Trophoblast cell (in vitro differentiated cells and primary cell): ENCODE measurements at regions not wholly inside any gene's neighbourhood (a gene's known extent, or its start where the extent isn't known, plus 50 kb on each side); places are given as distances from the start of the nearest gene placed in this dataset.
"Not testable (repeated sequence)": the region's sequence is repeated elsewhere in the genome, so short reads cannot be mapped to it uniquely, and the experiment has no call there.

Experiments used
- DNase-seq, 2 donors: peaks; one replicate each; pipeline ENCODE4 v3.0.0-alpha.2; 2016
- H2AFZ ChIP-seq: 2 replicates; pipeline ENCODE4 v1.6.1; 2013; ENCODE audit warnings: low read length, moderate library complexity, mild to moderate bottlenecking; ENCODE audit not compliant: insufficient read depth, poor library complexity
- H2AK5ac ChIP-seq: 2 replicates; pipeline ENCODE4 v1.6.1; 2013; ENCODE audit warnings: mild to moderate bottlenecking, low read length
- H2BK120ac ChIP-seq: 2 replicates; pipeline ENCODE4 v1.6.1; 2013; ENCODE audit warnings: low read length, mild to moderate bottlenecking, moderate library complexity; ENCODE audit not compliant: insufficient read depth, poor library complexity
- H2BK12ac ChIP-seq: 2 replicates; pipeline ENCODE4 v1.6.1; 2013; ENCODE audit warnings: mild to moderate bottlenecking, low read length, moderate library complexity
- H2BK5ac ChIP-seq: 2 replicates; pipeline ENCODE4 v1.6.1; 2013; ENCODE audit warnings: low read length, low read depth, moderate library complexity, mild to moderate bottlenecking; ENCODE audit not compliant: poor library complexity
- H3K14ac ChIP-seq: 2 replicates; pipeline ENCODE4 v1.6.1; 2013; ENCODE audit warnings: mild to moderate bottlenecking, low read length
- H3K18ac ChIP-seq: 2 replicates; pipeline ENCODE4 v1.6.1; 2013; ENCODE audit warnings: mild to moderate bottlenecking, low read length
- H3K23ac ChIP-seq: 2 replicates; pipeline ENCODE4 v1.6.1; 2013; ENCODE audit warnings: low read length
- H3K27ac ChIP-seq: 2 replicates; pipeline ENCODE4 v1.5.1; 2013; ENCODE audit warnings: low read depth, mild to moderate bottlenecking, inconsistent platforms, low read length, moderate library complexity
- H3K27me3 ChIP-seq: 2 replicates; pipeline ENCODE4 v1.6.1; 2013; ENCODE audit warnings: inconsistent platforms, mild to moderate bottlenecking, low read length, moderate library complexity; ENCODE audit not compliant: insufficient read depth
- H3K36me3 ChIP-seq, 2 experiments: 1 replicate in 1 of 2; 2 replicates in 1 of 2; pipeline ENCODE4 v1.6.1; 2013; ENCODE audit warnings: low read length in 2 of 2, mild to moderate bottlenecking in 2 of 2, moderate library complexity in 1 of 2; ENCODE audit not compliant: insufficient read depth in 2 of 2, control insufficient read depth in 1 of 2
- H3K4ac ChIP-seq: 2 replicates; pipeline ENCODE4 v1.6.1; 2013; ENCODE audit warnings: low read depth, mild to moderate bottlenecking, low read length, moderate library complexity
- H3K4me1 ChIP-seq, 2 experiments: 1 replicate in 1 of 2; 2 replicates in 1 of 2; pipeline ENCODE4 v1.6.1; 2013; ENCODE audit warnings: low read length in 2 of 2, mild to moderate bottlenecking in 2 of 2, moderate library complexity in 1 of 2; ENCODE audit not compliant: insufficient read depth in 2 of 2, control insufficient read depth in 1 of 2
- H3K4me2 ChIP-seq: 2 replicates; pipeline ENCODE4 v1.6.1; 2013; ENCODE audit warnings: inconsistent platforms, mild to moderate bottlenecking, low read length, moderate library complexity
- H3K4me3 ChIP-seq: 2 replicates; pipeline ENCODE4 v1.5.1; 2013; ENCODE audit warnings: mild to moderate bottlenecking, low read depth, low read length, inconsistent platforms
- H3K79me1 ChIP-seq: one replicate; pipeline ENCODE4 v1.6.1; 2013; ENCODE audit warnings: low read length
- H3K79me2 ChIP-seq: 2 replicates; pipeline ENCODE4 v1.6.1; 2013; ENCODE audit warnings: low read length, mild to moderate bottlenecking; ENCODE audit not compliant: control insufficient read depth, insufficient read depth, poor library complexity
- H3K9ac ChIP-seq: 2 replicates; pipeline ENCODE4 v1.6.1; 2013; ENCODE audit warnings: mild to moderate bottlenecking, low read length
- H3K9me3 ChIP-seq: 2 replicates; pipeline ENCODE4 v1.6.1; 2013; ENCODE audit warnings: low read depth, mild to moderate bottlenecking, control low read depth, inconsistent platforms, low read length; ENCODE audit not compliant: insufficient read depth
- H4K12ac ChIP-seq: 2 replicates; pipeline ENCODE4 v1.6.1; 2013; ENCODE audit warnings: low read depth, mild to moderate bottlenecking, low read length, moderate library complexity
- H4K8ac ChIP-seq: 2 replicates; pipeline ENCODE4 v1.6.1; 2013; ENCODE audit warnings: low read depth, mild to moderate bottlenecking, low read length, moderate library complexity
- H4K91ac ChIP-seq: one replicate; pipeline ENCODE4 v1.6.1; 2013; ENCODE audit warnings: low read depth, mild to moderate bottlenecking, low read length, moderate library complexity
- WGBS: extraction: QIAGEN DNeasy Blood & Tissue Kit; methylation state at CpG from one replicate; pipeline ENCODE4 v1.1.7; 2013; ENCODE audit warnings: missing lambda C conversion rate; ENCODE audit not compliant: insufficient read length, insufficient coverage; ENCODE audit errors: extremely low coverage; 5-methylcytosine and 5-hydroxymethylcytosine counted together

DNA sequence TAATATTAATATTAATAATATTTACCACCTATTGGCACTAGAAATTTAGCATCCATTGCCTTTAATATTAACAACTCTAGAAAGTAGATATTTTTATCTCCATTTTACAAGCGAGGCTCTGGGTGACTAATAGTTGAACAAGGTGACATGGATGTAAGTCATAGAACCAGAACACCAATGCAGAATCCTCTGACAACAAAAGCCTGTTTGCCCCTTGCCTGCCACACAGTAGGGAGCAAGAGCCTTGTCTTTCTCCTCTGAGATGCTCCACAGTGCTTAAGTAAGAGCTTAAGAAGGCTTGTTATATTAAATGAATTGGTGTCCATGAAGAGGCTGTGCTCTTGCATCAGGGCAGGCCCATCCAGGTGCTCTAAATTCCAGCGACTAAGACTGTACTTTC, 51.2 kb upstream of the LBX1 start:
- peaks cover 31% of the 10 kb centered on the region for H3K27me3 ChIP-seq
- no peak overlapping the region for H4K12ac ChIP-seq
- H2AK5ac ChIP-seq, result no peak overlapping the region
- no peak overlapping the region for H3K23ac ChIP-seq
- no CpG with 5 or more reads among the region's 2 CpGs for WGBS
- no peak overlapping the region for H4K8ac ChIP-seq
- no peak overlapping the region for H3K14ac ChIP-seq
- H3K4me1 ChIP-seq, result peaks cover 0 to 5% of the 10 kb centered on the region in 2 experiments
- H3K79me1 ChIP-seq, result no peaks in the 10 kb centered on the region
- H2BK12ac ChIP-seq, result no peak overlapping the region
- H2BK120ac ChIP-seq, result no peak overlapping the region
- H4K91ac ChIP-seq, result no peak overlapping the region
- DNase-seq, result no peak
- H3K4ac ChIP-seq, result no peak overlapping the region
- H3K4me2 ChIP-seq, result no peak overlapping the region
- no peak overlapping the region for H2AFZ ChIP-seq
- no peak overlapping the region for H3K18ac ChIP-seq
- no peak overlapping the region for H3K27ac ChIP-seq
- no peak overlapping the region for H2BK5ac ChIP-seq
- H3K4me3 ChIP-seq, result no peak overlapping the region
- no peaks in the 10 kb centered on the region for H3K79me2 ChIP-seq
- no peaks in the 10 kb centered on the region for H3K36me3 ChIP-seq
- no peak overlapping the region for H3K9ac ChIP-seq
- H3K9me3 ChIP-seq, result peaks cover 4% of the 10 kb centered on the region

DNA sequence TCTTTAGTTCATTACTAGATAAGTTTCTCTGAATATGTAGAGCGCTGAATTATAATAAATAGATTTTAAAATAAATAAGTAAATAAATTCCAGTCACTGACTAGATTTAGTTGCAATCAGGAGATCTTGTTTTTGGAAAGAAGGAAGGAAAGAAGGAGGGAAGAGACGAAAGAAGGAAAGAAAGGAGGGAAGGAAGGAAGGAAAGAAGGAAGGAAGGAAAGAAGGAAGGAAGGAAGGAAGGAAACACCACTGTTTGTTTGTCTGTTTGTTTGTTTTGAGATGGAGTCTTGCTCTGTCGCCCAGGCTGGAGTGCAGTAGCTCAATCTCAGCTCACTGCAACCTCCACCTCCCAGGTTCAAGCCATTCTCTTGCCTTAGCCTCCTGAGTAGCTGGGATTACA, 51.7 kb upstream of the LBX1 start:
- H3K79me2 ChIP-seq, H3K23ac ChIP-seq, H2AK5ac ChIP-seq, H4K91ac ChIP-seq, H3K27ac ChIP-seq, H3K4me2 ChIP-seq, H3K9ac ChIP-seq, H2BK5ac ChIP-seq, H3K14ac ChIP-seq, H2BK12ac ChIP-seq, DNase-seq, H3K4ac ChIP-seq, H4K12ac ChIP-seq, H2AFZ ChIP-seq, H3K36me3 ChIP-seq, H3K18ac ChIP-seq, H3K4me3 ChIP-seq, H3K9me3 ChIP-seq, H4K8ac ChIP-seq, H2BK120ac ChIP-seq, H3K4me1 ChIP-seq, H3K79me1 ChIP-seq: not testable (repeated sequence)
- peaks cover 31% of the 10 kb centered on the region for H3K27me3 ChIP-seq
- WGBS, result 100% methylated on average over 1 of the region's 3 CpGs

DNA sequence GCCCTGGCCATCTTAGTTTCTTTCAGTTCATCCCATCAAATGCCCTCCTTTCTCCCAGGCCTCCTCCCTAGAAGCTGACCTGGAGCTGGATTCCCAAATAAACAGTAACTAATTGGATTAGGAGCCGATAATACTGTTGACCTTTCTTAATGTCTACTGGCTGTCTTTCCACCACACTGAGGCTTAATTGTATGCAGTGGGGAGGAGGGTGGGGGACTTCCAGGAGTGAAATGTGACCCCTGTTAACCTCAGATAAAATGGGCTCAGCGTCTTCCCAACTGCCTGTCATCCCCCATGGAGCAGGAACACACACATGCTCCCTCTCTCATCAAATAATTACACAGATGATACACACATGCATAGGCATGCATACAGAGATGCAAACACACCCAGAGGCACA, 53.7 kb upstream of the LBX1 start:
- H3K14ac ChIP-seq, result no peak overlapping the region
- no CpG with 5 or more reads among the region's 2 CpGs for WGBS
- no peak overlapping the region for H4K8ac ChIP-seq
- H3K4me1 ChIP-seq, result peaks cover 0 to 5% of the 10 kb centered on the region in 2 experiments
- no peak overlapping the region for H2BK5ac ChIP-seq
- no peaks in the 10 kb centered on the region for H3K79me1 ChIP-seq
- H2BK12ac ChIP-seq, result no peak overlapping the region
- H3K27ac ChIP-seq, result no peak overlapping the region
- H3K23ac ChIP-seq, result no peak overlapping the region
- H3K9me3 ChIP-seq, result peaks cover 4% of the 10 kb centered on the region
- no peak overlapping the region for H4K12ac ChIP-seq
- no peaks in the 10 kb centered on the region for H3K36me3 ChIP-seq
- no peak for DNase-seq
- H2AK5ac ChIP-seq, result no peak overlapping the region
- H3K4ac ChIP-seq, result no peak overlapping the region
- no peak overlapping the region for H4K91ac ChIP-seq
- no peaks in the 10 kb centered on the region for H3K79me2 ChIP-seq
- H2BK120ac ChIP-seq, result no peak overlapping the region
- H3K27me3 ChIP-seq, result peaks cover 39% of the 10 kb centered on the region
- H3K9ac ChIP-seq, result no peak overlapping the region
- H3K4me2 ChIP-seq, result no peak overlapping the region
- no peak overlapping the region for H3K4me3 ChIP-seq
- H3K18ac ChIP-seq, result no peak overlapping the region
- no peak overlapping the region for H2AFZ ChIP-seq

DNA sequence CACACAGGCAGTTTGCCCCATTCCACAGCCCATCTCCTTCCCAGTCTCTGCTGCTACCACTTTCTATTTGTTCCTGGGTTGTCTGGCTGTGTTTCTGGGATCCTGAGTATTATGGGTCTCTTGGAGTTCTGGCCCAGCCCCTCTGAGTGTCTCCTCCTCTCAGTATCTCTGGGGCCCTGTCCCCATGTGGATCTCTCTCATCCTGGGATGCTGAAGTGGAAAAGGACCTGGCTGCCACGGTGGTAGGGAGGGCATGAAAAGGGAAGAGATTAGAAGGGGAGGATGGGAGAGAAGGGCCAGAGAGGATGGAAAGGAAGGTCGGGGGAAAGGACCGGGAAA, 54.5 kb upstream of the LBX1 start:
- Histone ChIP-seq H2AK5ac (no peak overlapping the region), H3K4me2 (no peak overlapping the region), H3K9ac (no peak overlapping the region), H2BK120ac (no peak overlapping the region), H3K9me3 (peaks cover 4% of the 10 kb centered on the region), H4K12ac (no peak overlapping the region), H3K4me1 (peaks cover 0 to 5% of the 10 kb centered on the region in 2 experiments), H2AFZ (no peak overlapping the region), H3K36me3 (no peaks in the 10 kb centered on the region), H3K23ac (no peak overlapping the region), H4K8ac (no peak overlapping the region), H3K27me3 (peaks cover 41% of the 10 kb centered on the region), H3K14ac (no peak overlapping the region), H4K91ac (no peak overlapping the region), H3K4me3 (no peak overlapping the region), H3K4ac (no peak overlapping the region), H3K18ac (no peak overlapping the region), H3K79me2 (no peaks in the 10 kb centered on the region), H2BK12ac (no peak overlapping the region), H3K79me1 (no peaks in the 10 kb centered on the region), H3K27ac (no peak overlapping the region), H2BK5ac (no peak overlapping the region)
- no peak for DNase-seq
- WGBS, result no CpG with 5 or more reads among the region's 3 CpGs
